Thoracic aorta (tissue), 2 donors: ENCODE measurements at regions not wholly inside any gene's neighbourhood (a gene's known extent, or its start where the extent isn't known, plus 50 kb on each side); places are given as distances from the start of the nearest gene placed in this dataset.
"Not testable (repeated sequence)": the region's sequence is repeated elsewhere in the genome, so short reads cannot be mapped to it uniquely, and the experiment has no call there.

Experiments used
- ATAC-seq: fragments of 150-250 bp; one replicate; pipeline ENCODE4 v1.8.0; 2017; ENCODE audit warnings: low read depth; ENCODE audit not compliant: insufficient number of reproducible peaks, low FRiP score
- DNase-seq: peaks from one replicate; pipeline ENCODE4 v3.0.0-alpha.2; 2020; ENCODE audit warnings: low spot score
- H3K27ac ChIP-seq, 2 donors: fragments of 200-600 bp; sonication (generic); 1 replicate in 1 of 2; 2 replicates in 1 of 2; pipeline ENCODE4 v1.5.1; 2016; ENCODE audit warnings: mild to moderate bottlenecking in 2 of 2, moderate library complexity in 2 of 2
- H3K27me3 ChIP-seq: fragments of 200-600 bp; sonication (generic); replicated peaks from 2 replicates; pipeline ENCODE4 v1.6.0; 2016; ENCODE audit warnings: mild to moderate bottlenecking; ENCODE audit not compliant: insufficient read depth
- H3K36me3 ChIP-seq: fragments of 200-600 bp; sonication (generic); one replicate; pipeline ENCODE4 v1.5.1; 2016
- H3K4me1 ChIP-seq, 2 donors: fragments of 200-600 bp; sonication (generic); 1 replicate in 1 of 2; 2 replicates in 1 of 2; pipeline versions ENCODE4 v1.5.1 to v1.6.0; 2016; ENCODE audit warnings: low read depth in 2 of 2, mild to moderate bottlenecking in 1 of 2; ENCODE audit not compliant: control insufficient read depth in 1 of 2
- H3K4me3 ChIP-seq: fragments of 200-600 bp; sonication (generic); 2 replicates; pipeline ENCODE4 v1.5.1; 2016; ENCODE audit warnings: mild to moderate bottlenecking
- H3K9me3 ChIP-seq: fragments of 200-600 bp; sonication (generic); 2 replicates; pipeline ENCODE4 v1.5.1; 2016
- TF ChIP-seq, protein P1 (sequence below): fragments of 200-600 bp; sonication (generic); IDR thresholded peaks from one replicate; pipeline ENCODE4 v1.5.1; 2019; ENCODE audit warnings: antibody characterized with exemption

DNA sequence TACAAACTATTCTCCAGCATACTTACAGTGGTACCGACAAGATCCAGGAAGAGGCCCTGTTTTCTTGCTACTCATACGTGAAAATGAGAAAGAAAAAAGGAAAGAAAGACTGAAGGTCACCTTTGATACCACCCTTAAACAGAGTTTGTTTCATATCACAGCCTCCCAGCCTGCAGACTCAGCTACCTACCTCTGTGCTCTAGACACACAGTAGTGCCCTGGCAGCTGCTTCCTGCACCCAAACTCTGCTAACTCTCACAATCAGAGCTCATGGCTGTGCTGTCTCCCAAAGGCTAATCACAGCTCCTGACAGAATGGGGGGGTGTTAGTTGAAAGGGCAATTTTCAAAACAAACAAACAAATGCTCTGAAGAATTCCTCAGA is 95.2 kb upstream of the OR4E1 start:
- Histone ChIP-seq H3K9me3 (no peaks in the 10 kb centered on the region), H3K27me3 (no peaks in the 10 kb centered on the region), H3K4me3 (no peak overlapping the region), H3K36me3 (no peaks in the 10 kb centered on the region), H3K4me1 (no peaks in the 10 kb centered on the region), H3K27ac (no peak overlapping the region)
- TF ChIP-seq, protein P1, sequence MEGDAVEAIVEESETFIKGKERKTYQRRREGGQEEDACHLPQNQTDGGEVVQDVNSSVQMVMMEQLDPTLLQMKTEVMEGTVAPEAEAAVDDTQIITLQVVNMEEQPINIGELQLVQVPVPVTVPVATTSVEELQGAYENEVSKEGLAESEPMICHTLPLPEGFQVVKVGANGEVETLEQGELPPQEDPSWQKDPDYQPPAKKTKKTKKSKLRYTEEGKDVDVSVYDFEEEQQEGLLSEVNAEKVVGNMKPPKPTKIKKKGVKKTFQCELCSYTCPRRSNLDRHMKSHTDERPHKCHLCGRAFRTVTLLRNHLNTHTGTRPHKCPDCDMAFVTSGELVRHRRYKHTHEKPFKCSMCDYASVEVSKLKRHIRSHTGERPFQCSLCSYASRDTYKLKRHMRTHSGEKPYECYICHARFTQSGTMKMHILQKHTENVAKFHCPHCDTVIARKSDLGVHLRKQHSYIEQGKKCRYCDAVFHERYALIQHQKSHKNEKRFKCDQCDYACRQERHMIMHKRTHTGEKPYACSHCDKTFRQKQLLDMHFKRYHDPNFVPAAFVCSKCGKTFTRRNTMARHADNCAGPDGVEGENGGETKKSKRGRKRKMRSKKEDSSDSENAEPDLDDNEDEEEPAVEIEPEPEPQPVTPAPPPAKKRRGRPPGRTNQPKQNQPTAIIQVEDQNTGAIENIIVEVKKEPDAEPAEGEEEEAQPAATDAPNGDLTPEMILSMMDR: no peak
- ATAC-seq (no peak), DNase-seq (no peak)

DNA sequence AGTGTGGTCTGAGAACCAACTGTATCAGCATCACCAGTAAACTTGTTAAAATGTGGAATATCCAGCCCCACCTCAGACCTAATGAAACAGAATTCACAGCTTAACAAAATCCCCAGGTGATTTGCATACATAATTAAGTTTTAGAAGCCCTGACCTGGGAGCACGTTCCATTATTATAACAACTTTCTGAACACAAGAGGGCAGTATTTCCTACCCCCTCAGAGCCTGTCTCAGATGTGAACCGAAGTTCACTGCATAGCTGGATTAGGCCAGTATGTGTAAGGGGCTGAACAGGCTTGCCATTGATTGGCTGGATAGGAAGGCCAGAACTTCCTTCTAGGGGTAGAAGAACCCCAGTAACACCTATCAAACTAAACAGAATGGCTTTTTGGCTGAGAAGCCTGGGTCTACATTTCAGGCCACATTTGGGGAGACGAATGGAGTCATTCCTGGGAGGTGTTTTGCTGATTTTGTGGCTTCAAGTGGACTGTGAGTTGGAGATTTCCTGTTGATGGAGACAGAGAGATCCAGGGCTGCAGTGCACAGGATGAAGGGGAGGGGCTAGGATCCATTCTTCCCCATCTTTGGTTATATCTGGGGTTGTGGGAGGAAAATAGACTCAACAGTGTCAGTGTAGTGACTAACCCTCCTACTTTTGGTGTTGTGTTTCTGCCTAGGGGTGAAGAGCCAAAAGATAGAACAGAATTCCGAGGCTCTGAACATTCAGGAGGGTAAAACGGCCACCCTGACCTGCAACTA is 94.7 kb upstream of the OR4E1 start:
- Histone ChIP-seq H3K4me3 (no peak overlapping the region), H3K27ac (no peak overlapping the region), H3K4me1 (no peaks in the 10 kb centered on the region), H3K27me3 (no peaks in the 10 kb centered on the region), H3K36me3 (no peaks in the 10 kb centered on the region), H3K9me3 (no peaks in the 10 kb centered on the region)
- ATAC-seq: no peak
- TF ChIP-seq, protein P1: no peak
- DNase-seq: no peak

- not testable (repeated sequence) for H3K36me3 ChIP-seq, H3K4me1 ChIP-seq, H3K27me3 ChIP-seq, H3K4me3 ChIP-seq, DNase-seq, ATAC-seq, H3K9me3 ChIP-seq, H3K27ac ChIP-seq
These were observed 86.7 kb upstream of the OR4E1 start for GRCh38 chr14:21760360-21760759.

DNA sequence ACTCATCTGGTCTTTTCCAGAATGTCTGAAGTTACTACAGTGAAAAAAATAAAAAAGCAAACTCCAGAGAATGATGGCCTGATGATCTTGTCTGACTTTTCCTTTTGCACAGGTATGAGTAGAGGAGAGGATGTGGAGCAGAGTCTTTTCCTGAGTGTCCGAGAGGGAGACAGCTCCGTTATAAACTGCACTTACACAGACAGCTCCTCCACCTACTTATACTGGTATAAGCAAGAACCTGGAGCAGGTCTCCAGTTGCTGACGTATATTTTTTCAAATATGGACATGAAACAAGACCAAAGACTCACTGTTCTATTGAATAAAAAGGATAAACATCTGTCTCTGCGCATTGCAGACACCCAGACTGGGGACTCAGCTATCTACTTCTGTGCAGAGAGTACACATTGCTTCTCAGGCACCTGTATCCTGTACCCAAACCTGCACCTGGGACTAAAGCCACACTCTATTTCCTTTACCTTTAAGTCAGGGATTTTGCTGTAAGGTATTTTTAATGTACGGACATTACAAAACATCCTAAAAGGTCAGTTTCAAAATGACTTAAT is 75.8 kb upstream of the OR4E1 start:
- ATAC-seq: no peak
- TF ChIP-seq, protein P1: no peak
- Histone ChIP-seq H3K9me3 (no peaks in the 10 kb centered on the region), H3K4me3 (no peak overlapping the region), H3K4me1 (no peaks in the 10 kb centered on the region), H3K27ac (no peak overlapping the region), H3K36me3 (no peaks in the 10 kb centered on the region), H3K27me3 (no peaks in the 10 kb centered on the region)
- DNase-seq: no peak

DNA sequence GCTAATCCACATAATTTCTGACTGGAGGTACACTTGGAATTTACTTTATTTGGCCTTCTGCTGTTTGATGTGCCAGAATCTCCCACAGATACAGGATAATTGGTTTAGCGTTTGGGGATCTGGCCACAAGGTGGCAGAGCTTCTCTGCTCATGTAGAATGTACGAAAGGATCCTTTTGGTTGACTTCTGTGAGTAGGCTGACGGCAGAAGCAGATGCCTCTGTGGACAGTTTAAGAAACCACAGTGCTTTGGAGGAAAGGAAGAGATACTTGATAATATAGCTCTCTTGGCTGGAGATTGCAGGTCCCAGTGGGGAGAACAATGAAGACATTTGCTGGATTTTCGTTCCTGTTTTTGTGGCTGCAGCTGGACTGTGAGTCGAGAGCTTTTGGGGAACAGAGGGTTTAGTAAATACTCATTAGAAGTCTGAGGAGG is 75.3 kb upstream of the OR4E1 start:
- no peaks in the 10 kb centered on the region for H3K9me3 ChIP-seq
- TF ChIP-seq, protein P1: no peak
- DNase-seq (no peak), ATAC-seq (no peak)
- H3K36me3 ChIP-seq: no peaks in the 10 kb centered on the region
- no peaks in the 10 kb centered on the region for H3K4me1 ChIP-seq
- H3K4me3 ChIP-seq: no peak overlapping the region
- no peaks in the 10 kb centered on the region for H3K27me3 ChIP-seq
- H3K27ac ChIP-seq: no peak overlapping the region
